Astrocyte of the cerebellum (primary cell): ENCODE measurements at regions not wholly inside any gene's neighbourhood (a gene's known extent, or its start where the extent isn't known, plus 50 kb on each side); places are given as distances from the start of the nearest gene placed in this dataset.

ENCODE experiments used
- DNase-seq: peaks from one replicate; pipeline ENCODE4 v3.0.0-alpha.2; 2011; ENCODE audit warnings: low read depth
- H3K4me3 ChIP-seq: 2 replicates; pipeline ENCODE4 v1.5.1; 2011; ENCODE audit warnings: mild to moderate bottlenecking, low read depth, low read length, moderate library complexity
- in situ Hi-C: cut with HindIII; loops from 2 replicates; pipeline ENCODE4 v1.10.0; 2017; ENCODE audit warnings: low sequenced_read_pairs
- TF ChIP-seq, protein P1 (sequence below): IDR thresholded peaks from 2 replicates; pipeline ENCODE4 v1.5.1; 2012; ENCODE audit warnings: low read length, low read depth, moderate library complexity, mild to moderate bottlenecking; ENCODE audit errors: missing control alignments

DNA sequence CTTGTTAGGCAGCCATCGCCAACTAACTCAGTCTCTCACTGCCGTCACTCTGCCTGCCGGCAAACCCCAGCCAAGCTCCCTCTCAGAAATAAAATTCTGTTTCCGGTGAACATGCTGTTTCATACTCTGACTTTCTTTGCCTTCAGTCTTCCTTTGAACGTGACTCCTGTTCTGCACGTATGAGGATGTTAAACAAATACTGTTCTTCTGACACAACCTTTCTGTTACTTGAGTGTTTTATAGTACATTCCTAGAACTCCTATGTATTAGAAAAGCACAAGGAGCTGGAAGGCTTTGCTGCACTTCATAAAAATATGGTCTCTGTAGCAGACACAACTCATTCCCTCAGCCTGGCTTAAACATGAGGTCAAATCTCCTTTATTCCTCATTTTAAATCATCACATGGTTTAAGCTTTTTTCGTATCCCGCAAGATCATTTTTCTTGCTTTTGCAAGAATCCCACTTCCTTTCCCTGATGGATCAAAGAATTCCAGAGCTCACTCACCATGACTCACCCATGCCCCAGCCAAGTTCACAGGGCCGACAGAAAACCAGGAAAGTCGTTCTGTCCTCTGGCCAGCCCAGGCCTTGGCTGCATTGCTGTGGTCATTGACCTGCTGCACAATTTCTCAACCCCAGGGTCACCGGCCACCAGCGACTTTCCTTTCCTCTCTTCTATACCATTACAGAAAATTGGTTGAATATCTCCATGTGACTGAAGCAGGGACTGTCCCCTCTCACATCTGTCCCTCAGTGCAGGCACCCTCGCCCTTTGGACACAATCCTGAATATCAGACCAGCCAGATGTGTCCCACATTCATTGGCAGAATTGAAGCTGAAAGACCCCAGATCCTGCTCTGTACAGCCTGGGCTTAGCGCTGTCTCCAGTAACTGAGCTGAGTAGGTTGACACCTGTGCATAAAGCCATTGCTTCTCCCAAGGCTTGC is 183.1 kb upstream of the ARL4C start:
- no peak overlapping the region for H3K4me3 ChIP-seq
- DNase-seq = peak; percentile 96
- in situ Hi-C loops = loop anchor here (25.0 kb wide), 1 partner anchor 282 kb away; the partner anchor contains the start of gene SH3BP4
- TF ChIP-seq, protein P1, sequence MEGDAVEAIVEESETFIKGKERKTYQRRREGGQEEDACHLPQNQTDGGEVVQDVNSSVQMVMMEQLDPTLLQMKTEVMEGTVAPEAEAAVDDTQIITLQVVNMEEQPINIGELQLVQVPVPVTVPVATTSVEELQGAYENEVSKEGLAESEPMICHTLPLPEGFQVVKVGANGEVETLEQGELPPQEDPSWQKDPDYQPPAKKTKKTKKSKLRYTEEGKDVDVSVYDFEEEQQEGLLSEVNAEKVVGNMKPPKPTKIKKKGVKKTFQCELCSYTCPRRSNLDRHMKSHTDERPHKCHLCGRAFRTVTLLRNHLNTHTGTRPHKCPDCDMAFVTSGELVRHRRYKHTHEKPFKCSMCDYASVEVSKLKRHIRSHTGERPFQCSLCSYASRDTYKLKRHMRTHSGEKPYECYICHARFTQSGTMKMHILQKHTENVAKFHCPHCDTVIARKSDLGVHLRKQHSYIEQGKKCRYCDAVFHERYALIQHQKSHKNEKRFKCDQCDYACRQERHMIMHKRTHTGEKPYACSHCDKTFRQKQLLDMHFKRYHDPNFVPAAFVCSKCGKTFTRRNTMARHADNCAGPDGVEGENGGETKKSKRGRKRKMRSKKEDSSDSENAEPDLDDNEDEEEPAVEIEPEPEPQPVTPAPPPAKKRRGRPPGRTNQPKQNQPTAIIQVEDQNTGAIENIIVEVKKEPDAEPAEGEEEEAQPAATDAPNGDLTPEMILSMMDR = no peak

DNA sequence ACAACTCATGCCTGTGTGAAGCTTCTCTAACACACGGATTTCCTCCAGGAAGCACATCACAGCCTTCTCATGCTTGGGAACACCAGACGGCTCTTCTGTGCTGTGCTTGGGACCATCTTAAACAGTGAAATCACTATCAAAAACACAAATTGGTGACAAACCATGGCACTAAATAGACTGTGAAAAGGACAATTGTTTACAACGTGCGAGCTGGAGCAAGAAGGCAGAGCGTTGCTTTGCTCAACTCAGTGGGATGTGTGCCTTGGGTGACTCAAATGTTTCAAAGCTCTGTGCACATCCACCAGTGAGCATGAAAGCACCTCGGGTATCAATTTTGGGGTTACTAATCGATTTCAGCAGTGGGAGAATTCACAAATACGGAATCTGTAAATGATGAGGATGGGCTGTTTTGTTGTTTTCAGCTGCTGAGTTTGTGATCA is 182.4 kb upstream of the ARL4C start:
- no peak for DNase-seq
- in situ Hi-C loops = loop anchor here (25.0 kb wide), 1 partner anchor 283 kb away; the partner anchor contains the start of gene SH3BP4
- no peak overlapping the region for H3K4me3 ChIP-seq
- TF ChIP-seq, protein P1 = no peak

DNA sequence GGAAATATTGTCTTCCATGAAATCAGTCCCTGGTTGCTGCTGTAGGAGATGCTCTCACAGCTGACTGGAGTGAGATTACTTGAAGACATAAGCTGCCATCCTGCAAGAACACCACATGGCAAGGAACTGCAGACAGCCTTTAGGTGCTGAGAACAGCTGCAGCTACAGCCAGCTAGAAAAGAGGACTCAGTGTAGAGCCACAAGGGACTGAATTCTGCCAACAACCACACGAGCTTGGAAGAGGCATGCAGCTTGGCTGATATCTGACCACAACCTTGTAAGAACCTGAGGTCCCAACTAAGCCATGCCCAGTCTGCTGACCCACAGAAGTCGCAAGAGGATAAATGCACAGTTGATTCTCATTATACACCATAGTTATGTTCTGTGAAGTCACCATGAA is 181.8 kb upstream of the ARL4C start:
- H3K4me3 ChIP-seq = no peak overlapping the region
- DNase-seq = peak; percentile 89
- in situ Hi-C loops = loop anchor here (25.0 kb wide), 1 partner anchor 284 kb away; the partner anchor contains the start of gene SH3BP4
- TF ChIP-seq, protein P1 = no peak

DNA sequence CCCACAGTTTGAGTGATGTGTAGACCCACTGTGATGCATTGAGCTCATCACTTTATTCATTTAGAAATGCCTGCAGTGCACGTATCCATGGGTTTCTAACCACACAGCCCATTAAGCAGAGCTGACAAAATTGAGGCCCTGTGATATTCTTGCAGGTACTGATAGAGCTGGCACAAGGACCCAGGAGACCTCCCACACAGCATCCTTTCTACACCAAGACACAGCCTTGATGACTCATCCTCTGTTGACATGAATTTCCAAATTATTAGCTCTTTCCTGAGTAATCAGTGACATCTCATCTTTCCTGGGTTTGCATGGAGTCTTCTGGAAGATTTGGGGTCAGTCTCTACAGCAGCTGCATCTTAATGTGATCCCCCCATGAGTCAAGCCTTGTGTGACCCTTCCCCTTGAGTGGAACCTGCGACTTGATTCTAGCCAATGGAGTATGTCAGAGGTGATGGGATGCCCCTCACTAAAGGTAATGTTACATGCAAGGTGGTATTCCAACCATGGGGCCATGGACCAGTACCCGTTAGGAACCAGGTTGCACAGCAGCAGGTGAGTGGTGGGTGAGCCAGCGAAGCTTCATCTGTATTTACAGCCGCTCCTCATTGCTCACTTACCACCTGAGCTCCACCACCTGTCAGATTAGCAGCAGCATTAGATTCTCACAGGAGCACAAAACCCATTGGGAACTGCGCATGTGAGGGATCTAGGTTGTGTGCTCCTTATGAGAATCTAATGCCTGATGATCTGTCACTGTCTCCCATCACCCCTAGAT is 181.1 kb upstream of the ARL4C start:
- DNase-seq = no peak
- in situ Hi-C loops = loop anchor here (25.0 kb wide), 1 partner anchor 284 kb away; the partner anchor contains the start of gene SH3BP4
- no peak overlapping the region for H3K4me3 ChIP-seq
- TF ChIP-seq, protein P1 = no peak

DNA sequence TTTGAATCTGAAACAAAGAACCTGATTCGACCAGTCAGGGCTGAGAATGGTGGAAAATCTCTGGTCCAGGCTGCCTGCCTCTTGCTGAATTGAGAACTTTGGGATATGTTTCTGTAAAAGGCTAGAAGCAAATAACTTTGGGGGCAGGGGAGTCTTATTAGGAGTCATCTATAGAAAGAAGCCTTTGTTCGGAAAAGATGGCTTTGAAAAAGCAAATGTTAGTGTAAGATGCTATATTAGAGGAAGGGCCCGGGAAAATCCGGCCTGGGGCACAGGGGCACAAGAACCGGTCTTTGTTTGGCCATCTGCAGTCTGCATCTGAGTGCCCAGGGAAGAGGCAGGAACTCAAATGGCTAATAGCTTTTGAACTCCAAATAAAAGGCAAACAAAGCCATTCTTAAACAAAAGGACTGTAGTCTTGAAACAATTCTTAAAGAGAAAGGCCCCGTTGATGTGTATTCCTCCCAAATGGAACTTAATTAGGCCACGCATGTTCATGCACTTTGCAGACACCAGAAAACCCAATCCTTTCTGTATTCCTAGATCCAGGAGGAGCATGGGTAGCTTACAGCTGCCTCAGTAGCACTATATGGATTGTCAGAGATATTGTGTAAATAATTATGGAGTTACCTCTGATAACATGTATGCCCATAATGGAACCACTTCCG is 180.0 kb upstream of the ARL4C start:
- TF ChIP-seq, protein P1 = no peak
- H3K4me3 ChIP-seq = no peak overlapping the region
- in situ Hi-C loops = loop anchor here (25.0 kb wide), 1 partner anchor 285 kb away; the partner anchor contains the start of gene SH3BP4
- no peak for DNase-seq
